GM20000 (cell line): ENCODE measurements at regions not wholly inside any gene's neighbourhood (a gene's known extent, or its start where the extent isn't known, plus 50 kb on each side); places are given as distances from the start of the nearest gene placed in this dataset.

Source experiments
- DNase-seq: peaks from one replicate; pipeline ENCODE4 v3.0.0; 2012; ENCODE audit warnings: low spot score
- TF ChIP-seq, protein P1 (sequence below): IDR thresholded peaks from 2 replicates; pipeline ENCODE4 v1.5.1; 2012; ENCODE audit warnings: mild to moderate bottlenecking, control low read depth; ENCODE audit errors: extremely low read depth, missing control alignments

DNA sequence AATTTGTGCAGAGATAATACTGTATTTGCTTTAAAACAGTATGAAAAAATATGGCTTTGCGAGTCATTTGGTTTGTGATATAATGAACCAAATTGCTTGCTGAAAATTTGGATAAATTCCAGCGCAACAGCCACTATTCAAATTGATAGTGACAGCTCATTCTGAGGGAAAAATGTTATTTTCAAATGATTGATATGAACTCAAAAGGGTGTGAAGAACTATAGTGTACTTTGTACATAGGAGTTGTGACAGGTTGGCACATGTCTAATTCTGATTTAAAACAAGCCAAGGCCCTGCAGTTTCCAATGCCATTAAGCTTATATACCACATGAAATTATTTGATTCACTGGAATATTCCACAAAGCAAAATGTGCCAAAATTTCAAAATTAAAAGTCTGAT, 1628.9 kb upstream of the AGA start:
- DNase-seq = no peak
- TF ChIP-seq, protein P1, sequence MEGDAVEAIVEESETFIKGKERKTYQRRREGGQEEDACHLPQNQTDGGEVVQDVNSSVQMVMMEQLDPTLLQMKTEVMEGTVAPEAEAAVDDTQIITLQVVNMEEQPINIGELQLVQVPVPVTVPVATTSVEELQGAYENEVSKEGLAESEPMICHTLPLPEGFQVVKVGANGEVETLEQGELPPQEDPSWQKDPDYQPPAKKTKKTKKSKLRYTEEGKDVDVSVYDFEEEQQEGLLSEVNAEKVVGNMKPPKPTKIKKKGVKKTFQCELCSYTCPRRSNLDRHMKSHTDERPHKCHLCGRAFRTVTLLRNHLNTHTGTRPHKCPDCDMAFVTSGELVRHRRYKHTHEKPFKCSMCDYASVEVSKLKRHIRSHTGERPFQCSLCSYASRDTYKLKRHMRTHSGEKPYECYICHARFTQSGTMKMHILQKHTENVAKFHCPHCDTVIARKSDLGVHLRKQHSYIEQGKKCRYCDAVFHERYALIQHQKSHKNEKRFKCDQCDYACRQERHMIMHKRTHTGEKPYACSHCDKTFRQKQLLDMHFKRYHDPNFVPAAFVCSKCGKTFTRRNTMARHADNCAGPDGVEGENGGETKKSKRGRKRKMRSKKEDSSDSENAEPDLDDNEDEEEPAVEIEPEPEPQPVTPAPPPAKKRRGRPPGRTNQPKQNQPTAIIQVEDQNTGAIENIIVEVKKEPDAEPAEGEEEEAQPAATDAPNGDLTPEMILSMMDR = no peak

DNA sequence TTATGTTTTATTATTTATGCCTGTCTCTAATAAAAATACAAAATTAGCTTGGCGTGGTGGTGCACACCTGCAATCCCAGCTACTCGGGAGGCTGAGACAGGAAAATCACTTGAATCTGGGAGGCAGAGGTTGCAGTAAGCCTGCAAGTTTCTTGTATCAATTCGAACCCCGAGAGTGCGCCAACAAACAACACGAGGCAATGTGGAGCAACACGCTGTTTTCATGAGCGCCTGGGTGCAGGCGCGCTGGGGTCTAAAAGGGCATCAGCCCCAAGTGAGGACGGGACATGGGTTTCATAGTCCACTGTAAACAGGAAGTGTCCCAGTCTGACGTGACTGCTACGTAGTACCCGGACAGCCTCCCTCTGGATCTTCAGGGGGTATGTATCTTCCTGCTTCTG, 1634.6 kb upstream of the AGA start:
- no peak for DNase-seq
- TF ChIP-seq, protein P1 = no peak

DNA sequence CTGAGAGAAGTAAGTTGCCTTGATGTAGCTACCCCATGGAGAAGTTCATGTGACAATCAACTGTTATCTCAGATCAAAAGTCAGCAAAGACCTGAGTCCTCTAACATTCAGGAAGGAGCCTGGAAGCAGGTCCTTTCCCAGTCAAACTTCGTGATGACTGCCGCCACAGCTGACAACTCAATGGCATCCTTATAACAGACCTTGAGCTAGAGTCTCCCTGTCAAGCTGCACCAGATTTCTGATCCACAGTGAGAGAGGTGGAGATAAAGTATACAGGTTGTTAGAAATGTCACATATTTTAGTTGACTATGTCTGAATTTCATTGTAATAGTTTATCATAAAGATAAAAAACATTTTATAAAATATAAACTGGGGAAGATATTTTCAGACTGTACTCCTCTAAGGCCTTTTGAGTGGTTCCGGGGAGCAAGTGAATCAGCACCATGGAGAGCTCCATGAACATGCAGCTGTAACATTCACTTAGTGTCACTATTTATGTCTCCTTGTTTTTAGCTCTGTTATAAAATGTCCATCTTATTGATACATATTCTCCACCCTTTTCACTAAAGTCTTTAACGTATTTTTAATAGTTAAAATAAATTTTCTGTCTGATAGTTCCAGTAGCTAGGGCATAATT, 1653.5 kb upstream of the AGA start:
- no peak for DNase-seq
- TF ChIP-seq, protein P1 = no peak

DNA sequence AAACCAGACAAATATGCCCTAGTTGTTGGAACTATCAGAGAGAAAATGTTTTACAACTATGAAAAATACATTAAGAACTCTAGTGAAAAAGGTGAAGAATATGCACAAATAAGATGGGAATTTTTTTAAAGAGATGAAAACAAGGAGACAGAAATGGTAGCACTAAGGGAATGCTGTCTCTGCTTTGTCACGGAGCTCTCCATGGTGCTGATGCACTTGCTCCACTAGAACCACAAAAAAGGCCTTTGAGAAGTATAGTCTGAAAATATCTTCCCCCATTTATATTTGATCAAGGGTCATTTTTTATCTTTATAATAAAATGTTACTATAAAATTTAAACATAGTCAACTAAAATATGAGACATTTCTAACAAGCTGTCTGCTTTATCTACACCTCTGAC, 1655.5 kb upstream of the AGA start:
- DNase-seq = no peak
- TF ChIP-seq, protein P1 = no peak

- TF ChIP-seq, protein P1 = no peak
- DNase-seq = no peak
Measured at GRCh38 chr4:179110356-179110755, 1668.1 kb upstream of the AGA start.

GRCh38 chr4:179110816-179111215, 1668.6 kb upstream of the AGA start:
- TF ChIP-seq, protein P1 = no peak
- DNase-seq = no peak

- TF ChIP-seq, protein P1 = no peak
Measured at GRCh38 chr4:179112441-179113170, 1670.4 kb upstream of the AGA start.

More at GRCh38 chr4:179112441-179113170, 1670.4 kb upstream of the AGA start:
- no peak for DNase-seq
